SK-N-SH (cell line): ENCODE measurements at regions not wholly inside any gene's neighbourhood (a gene's known extent, or its start where the extent isn't known, plus 50 kb on each side); places are given as distances from the start of the nearest gene placed in this dataset.

Experiments used
- CTCF ChIA-PET: fragments of 300-600, 350-600 bp; formaldehyde crosslinking; extraction: SDS; loops from one replicate; lab custom pipeline; 2021; lab: Yijun Ruan, JAX
- POLR2A ChIA-PET: fragments of 350-600 bp; sonication (Branson Sonifier 250); formaldehyde crosslinking; extraction: SDS; loops from one replicate; lab custom pipeline; 2020; ENCODE audit warnings: antibody characterized with exemption, inconsistent platforms; lab: Yijun Ruan, JAX
- DNase-seq: peaks from one replicate; pipeline ENCODE4 v3.0.0; 2012
- H2AFZ ChIP-seq: fragments of 200-600 bp; sonication (generic); 2 replicates; pipeline ENCODE4 v1.8.1; 2016; ENCODE audit warnings: antibody characterized with exemption, mild to moderate bottlenecking, low read depth
- H3F3A ChIP-seq: fragments of 200-600 bp; sonication (generic); replicated peaks from 2 replicates; pipeline ENCODE3; 2016; ENCODE audit warnings: antibody characterized with exemption, mild to moderate bottlenecking; ENCODE audit not compliant: insufficient read depth
- H3K27ac ChIP-seq, 2 experiments: fragments of 200-500 bp in 1 of 2; fragments of 200-600 bp in 1 of 2; sonication (Bioruptor generic) in 1 of 2; sonication (generic), shearing (Covaris generic) in 1 of 2; 2 replicates each; pipeline versions ENCODE4 v1.5.1 to v1.6.1; 2014 to 2016; ENCODE audit warnings: low read depth in 2 of 2, inconsistent platforms in 1 of 2, low read length in 1 of 2, mild to moderate bottlenecking in 1 of 2, mixed read lengths in 1 of 2
- H3K27me3 ChIP-seq: fragments of 200-600 bp; sonication (generic), shearing (Covaris generic); 2 replicates; pipeline ENCODE4 v1.6.1; 2016; ENCODE audit warnings: mixed run types; ENCODE audit not compliant: insufficient read depth
- H3K36me3 ChIP-seq, 2 experiments: fragments of 200-500 bp in 1 of 2; fragments of 200-600 bp in 1 of 2; sonication (Bioruptor generic) in 1 of 2; sonication (generic) in 1 of 2; replicated peaks in 1 of 2; 2 replicates each; pipeline versions ENCODE3 to v1.5.1; 2014 to 2016; ENCODE audit warnings: low read length in 1 of 2, mild to moderate bottlenecking in 1 of 2; ENCODE audit not compliant: insufficient read depth in 2 of 2, control insufficient read depth in 1 of 2
- H3K4me1 ChIP-seq, 2 experiments: fragments of 200-500 bp in 1 of 2; fragments of 200-600 bp in 1 of 2; sonication (Bioruptor generic) in 1 of 2; sonication (generic), shearing (Covaris generic) in 1 of 2; 2 replicates each; pipeline versions ENCODE4 v1.5.1 to v1.6.1; 2014 to 2016; ENCODE audit warnings: low read depth in 1 of 2, low read length in 1 of 2, mixed run types in 1 of 2; ENCODE audit not compliant: insufficient read depth in 2 of 2, control insufficient read depth in 1 of 2
- H3K4me2 ChIP-seq: fragments of 200-600 bp; sonication (generic), shearing (Covaris generic); 2 replicates; pipeline ENCODE4 v1.6.1; 2017; ENCODE audit warnings: mixed run types
- H3K4me3 ChIP-seq, 2 experiments: fragments of 200-500 bp in 1 of 2; fragments of 200-600 bp in 1 of 2; sonication (Bioruptor generic) in 1 of 2; sonication (generic), shearing (Covaris generic) in 1 of 2; 2 replicates each; pipeline versions ENCODE4 v1.5.1 to v1.8.1; 2014 to 2016; ENCODE audit warnings: low read depth in 2 of 2, inconsistent platforms in 1 of 2, low read length in 1 of 2, mild to moderate bottlenecking in 1 of 2, mixed read lengths in 1 of 2, moderate library complexity in 1 of 2
- H3K79me2 ChIP-seq: fragments of 200-600 bp; sonication (generic); 2 replicates; pipeline ENCODE4 v1.8.1; 2017; ENCODE audit warnings: mild to moderate bottlenecking; ENCODE audit not compliant: insufficient read depth
- H3K9ac ChIP-seq: fragments of 200-600 bp; sonication (generic); 2 replicates; pipeline ENCODE4 v1.6.1; 2017; ENCODE audit warnings: mixed run types
- H3K9me2 ChIP-seq: fragments of 200-600 bp; sonication (generic); 2 replicates; pipeline ENCODE4 v1.6.1; 2017; ENCODE audit warnings: mixed run types
- H3K9me3 ChIP-seq: fragments of 200-600 bp; sonication (generic); 2 replicates; pipeline ENCODE4 v1.6.1; 2017; ENCODE audit warnings: mixed run types, mild to moderate bottlenecking, moderate library complexity
- H4K20me1 ChIP-seq: fragments of 200-600 bp; sonication (generic); 2 replicates; pipeline ENCODE4 v1.6.1; 2017; ENCODE audit warnings: mild to moderate bottlenecking, mixed run types; ENCODE audit not compliant: insufficient read depth
- ELF1 ChIP-seq: IDR thresholded peaks from 2 replicates; pipeline ENCODE4 v1.4.0; 2012
- EP300 ChIP-seq, 2 experiments: IDR thresholded peaks; 2 replicates each; pipeline versions ENCODE4 v1.4.0 to v1.6.1; 2012; ENCODE audit warnings: borderline replicate concordance in 1 of 2, low read depth in 1 of 2, low read length in 1 of 2
- FOXM1 ChIP-seq: IDR thresholded peaks from 2 replicates; pipeline ENCODE4 v1.4.0; 2012; ENCODE audit warnings: low read depth, mild to moderate bottlenecking
- GABPA ChIP-seq: IDR thresholded peaks from 2 replicates; pipeline ENCODE4 v1.4.0; 2012; ENCODE audit warnings: low read depth, mild to moderate bottlenecking
- GATA2 ChIP-seq: sonication (generic); formaldehyde crosslinking; IDR thresholded peaks from 2 replicates; pipeline ENCODE4 v1.5.0; 2020; ENCODE audit warnings: mild to moderate bottlenecking, missing genetic modification reagents
- NFIC ChIP-seq: IDR thresholded peaks from 2 replicates; pipeline ENCODE4 v1.4.0; 2012; ENCODE audit warnings: borderline replicate concordance
- RFX5 ChIP-seq: IDR thresholded peaks from 2 replicates; pipeline ENCODE4 v1.6.1; 2012; ENCODE audit warnings: mild to moderate bottlenecking, improper control_type of control experiment, low read length
- TCF12 ChIP-seq: IDR thresholded peaks from 2 replicates; pipeline ENCODE4 v1.4.0; 2012
- YY1 ChIP-seq: IDR thresholded peaks from 2 replicates; pipeline ENCODE4 v1.4.0; 2012; ENCODE audit warnings: low read depth, mild to moderate bottlenecking
- WGBS: methylation state at CpG from one replicate; pipeline ENCODE4 v1.1.6; 2017; ENCODE audit warnings: low lambda C conversion rate; 5-methylcytosine and 5-hydroxymethylcytosine counted together
- TF ChIP-seq, protein P1 (sequence below): fragments of 150-350 bp; IDR thresholded peaks from 2 replicates; pipeline ENCODE4 v1.6.1; 2016; ENCODE audit warnings: mild to moderate bottlenecking, low read depth, low read length
- TF ChIP-seq, protein P2 (sequence below): IDR thresholded peaks from 2 replicates; pipeline ENCODE4 v1.6.1; 2012; ENCODE audit warnings: mild to moderate bottlenecking, low read depth, low read length, moderate library complexity

DNA sequence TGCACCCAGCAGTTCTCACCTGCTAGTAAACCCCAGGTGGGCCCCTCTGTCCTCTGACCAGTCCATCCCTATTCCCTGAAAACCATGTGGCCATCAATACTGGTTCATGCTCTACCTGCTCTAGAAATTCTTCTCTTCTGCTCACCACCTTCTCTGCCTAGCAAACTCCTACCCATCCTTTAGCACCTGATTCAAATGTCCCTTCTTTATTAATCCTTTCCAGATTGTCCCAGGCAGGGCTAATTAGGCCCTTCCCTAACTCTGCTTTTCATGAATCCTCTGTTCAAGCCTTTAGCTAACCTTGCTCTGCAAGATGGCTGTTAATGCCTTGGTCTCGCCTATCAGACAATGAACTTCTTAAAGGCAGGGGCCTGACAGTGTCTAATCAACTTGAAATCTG is 62.1 kb upstream of the TRABD2B start:
- no peaks in the 10 kb centered on the region for H4K20me1 ChIP-seq
- H3K4me2 ChIP-seq: no peak overlapping the region
- POLR2A ChIA-PET: no interaction called here
- TF ChIP-seq ELF1: no peak
- no peaks in the 10 kb centered on the region; a peak in 1 of 4 replicates for H3K4me1 ChIP-seq
- no peaks in the 10 kb centered on the region for H3K79me2 ChIP-seq
- no peaks in the 10 kb centered on the region for H3F3A ChIP-seq
- CTCF ChIA-PET: interaction anchor here (1.1 to 7.9 kb wide), 5 partner anchors 9 to 144 kb away, joined by 3 to 92 read pairs (median 5); partner anchors contain the start of gene TRABD2B
- no peaks in the 10 kb centered on the region for H3K36me3 ChIP-seq
- H3K27me3 ChIP-seq: no peaks in the 10 kb centered on the region
- H2AFZ ChIP-seq: no peak overlapping the region
- no peak overlapping the region for H3K27ac ChIP-seq
- DNase-seq: no peak
- H3K9me2 ChIP-seq: no peaks in the 10 kb centered on the region
- WGBS: 28% methylated on average over 1 of the region's 1 CpG
- H3K4me3 ChIP-seq: no peak overlapping the region
- no peak overlapping the region for H3K9ac ChIP-seq
- no peaks in the 10 kb centered on the region for H3K9me3 ChIP-seq

DNA sequence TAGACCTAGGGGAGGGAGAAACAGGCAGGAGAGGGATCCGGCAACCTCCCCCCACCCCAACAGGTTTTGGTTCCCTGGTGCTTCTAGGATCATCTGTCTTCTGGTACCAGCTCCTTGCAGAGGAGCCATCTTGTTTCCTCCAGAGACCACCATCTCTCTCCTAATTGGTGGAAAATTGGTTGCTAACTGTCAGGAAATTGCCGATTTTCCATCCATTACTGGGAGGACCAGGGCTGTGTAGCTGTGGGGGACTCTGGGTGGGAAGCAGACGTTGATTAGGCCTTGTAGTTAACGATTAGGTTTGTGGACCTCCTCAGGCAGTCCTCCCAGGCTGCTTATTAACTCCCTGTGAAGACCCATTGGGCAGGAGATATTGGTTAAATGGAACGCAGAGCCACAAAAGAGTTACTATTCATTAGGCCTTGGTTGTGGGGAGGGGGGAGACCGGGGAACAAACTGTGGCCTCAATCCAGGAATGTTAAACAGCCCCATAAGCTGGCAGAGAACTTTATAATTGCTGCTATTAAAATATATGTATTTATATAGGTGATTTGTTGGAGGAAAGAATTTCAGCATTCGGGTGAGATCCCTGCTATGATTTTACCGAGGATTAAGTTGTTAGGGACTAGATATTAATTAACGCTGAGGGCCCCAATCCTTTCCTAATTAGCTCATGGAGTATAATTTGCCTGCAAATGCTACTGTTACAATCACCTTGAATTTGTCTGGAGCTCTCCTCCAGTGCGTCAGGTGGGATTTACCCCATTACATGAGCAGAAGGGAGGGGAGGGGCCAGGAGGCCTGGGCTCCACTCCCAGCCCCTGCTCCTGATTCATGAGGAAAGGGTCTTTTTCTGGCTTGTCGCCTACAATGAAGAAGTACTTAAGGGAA is 61.2 kb upstream of the TRABD2B start:
- ChIA-PET POLR2A (no interaction called here), CTCF (interaction anchor here (1.0 to 7.9 kb wide), 8 partner anchors 8 to 332 kb away, joined by 3 to 92 read pairs (median 5); partner anchors contain the start of gene TRABD2B)
- 56% methylated on average over 11 of the region's 11 CpGs for WGBS
- no peak overlapping the region for H3K4me3 ChIP-seq
- no peak overlapping the region for H3K4me2 ChIP-seq
- H3K9me3 ChIP-seq: no peaks in the 10 kb centered on the region
- TF ChIP-seq GATA2: no peak
- H3K27ac ChIP-seq: no peak overlapping the region
- H3K4me1 ChIP-seq: peaks cover 0 to 3% of the 10 kb centered on the region in 2 experiments; a peak in 2 of 4 replicates
- H3K79me2 ChIP-seq: no peaks in the 10 kb centered on the region
- H3K9ac ChIP-seq: no peak overlapping the region
- no peak overlapping the region for H2AFZ ChIP-seq
- no peak for DNase-seq
- H3K9me2 ChIP-seq: no peaks in the 10 kb centered on the region
- no peaks in the 10 kb centered on the region for H3K27me3 ChIP-seq
- no peaks in the 10 kb centered on the region for H3K36me3 ChIP-seq
- no peaks in the 10 kb centered on the region for H3F3A ChIP-seq
- H4K20me1 ChIP-seq: no peaks in the 10 kb centered on the region

DNA sequence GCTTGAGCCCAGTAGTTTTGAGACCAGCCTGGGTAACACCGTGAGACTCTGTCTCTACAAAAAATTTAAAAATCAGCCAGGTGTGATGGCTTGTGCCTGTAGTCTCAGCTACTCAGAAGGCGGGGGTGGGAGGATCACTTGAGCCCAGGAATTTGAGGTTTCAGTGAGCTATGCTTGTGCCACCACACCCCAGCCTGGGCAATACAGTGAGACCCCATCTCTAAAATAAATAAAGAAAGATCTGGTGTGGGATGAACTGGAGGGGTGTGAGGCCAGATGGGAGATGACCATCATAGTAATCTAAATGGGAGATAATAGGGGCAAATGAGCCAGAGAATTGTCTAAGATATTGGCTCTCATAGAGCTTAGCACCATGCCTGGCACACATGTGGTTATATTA is 60.1 kb upstream of the TRABD2B start:
- Histone ChIP-seq H3K27me3 (no peaks in the 10 kb centered on the region), H2AFZ (no peak overlapping the region), H3K9ac (no peak overlapping the region), H3K36me3 (no peaks in the 10 kb centered on the region), H3K79me2 (no peaks in the 10 kb centered on the region), H3K4me3 (no peak overlapping the region), H3K4me2 (no peak overlapping the region), H4K20me1 (no peaks in the 10 kb centered on the region), H3F3A (peaks cover 7% of the 10 kb centered on the region), H3K4me1 (peaks cover 6 to 14% of the 10 kb centered on the region in 2 experiments; a peak in 2 of 4 replicates), H3K9me2 (no peaks in the 10 kb centered on the region), H3K27ac (no peak overlapping the region), H3K9me3 (no peaks in the 10 kb centered on the region)
- ChIA-PET CTCF (interaction anchor here (1.0 to 7.9 kb wide), 3 partner anchors 59 to 331 kb away, joined by 4 to 92 read pairs (median 5); partner anchors contain the start of gene TRABD2B), POLR2A (no interaction called here)
- WGBS: 61% methylated on average over 2 of the region's 2 CpGs
- DNase-seq: no peak
- TF ChIP-seq, protein P1, sequence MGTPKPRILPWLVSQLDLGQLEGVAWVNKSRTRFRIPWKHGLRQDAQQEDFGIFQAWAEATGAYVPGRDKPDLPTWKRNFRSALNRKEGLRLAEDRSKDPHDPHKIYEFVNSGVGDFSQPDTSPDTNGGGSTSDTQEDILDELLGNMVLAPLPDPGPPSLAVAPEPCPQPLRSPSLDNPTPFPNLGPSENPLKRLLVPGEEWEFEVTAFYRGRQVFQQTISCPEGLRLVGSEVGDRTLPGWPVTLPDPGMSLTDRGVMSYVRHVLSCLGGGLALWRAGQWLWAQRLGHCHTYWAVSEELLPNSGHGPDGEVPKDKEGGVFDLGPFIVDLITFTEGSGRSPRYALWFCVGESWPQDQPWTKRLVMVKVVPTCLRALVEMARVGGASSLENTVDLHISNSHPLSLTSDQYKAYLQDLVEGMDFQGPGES: no peak
- TF ChIP-seq YY1 (no peak), GABPA (no peak), TCF12 (no peak), RFX5 (no peak), EP300 (IDR thresholded peaks at IDR 0.05; ENCODE audit: borderline replicate concordance in 1 of 2, low read depth in 1 of 2, low read length in 1 of 2) (no peak), FOXM1 (no peak), NFIC (no peak)
- TF ChIP-seq, protein P2, sequence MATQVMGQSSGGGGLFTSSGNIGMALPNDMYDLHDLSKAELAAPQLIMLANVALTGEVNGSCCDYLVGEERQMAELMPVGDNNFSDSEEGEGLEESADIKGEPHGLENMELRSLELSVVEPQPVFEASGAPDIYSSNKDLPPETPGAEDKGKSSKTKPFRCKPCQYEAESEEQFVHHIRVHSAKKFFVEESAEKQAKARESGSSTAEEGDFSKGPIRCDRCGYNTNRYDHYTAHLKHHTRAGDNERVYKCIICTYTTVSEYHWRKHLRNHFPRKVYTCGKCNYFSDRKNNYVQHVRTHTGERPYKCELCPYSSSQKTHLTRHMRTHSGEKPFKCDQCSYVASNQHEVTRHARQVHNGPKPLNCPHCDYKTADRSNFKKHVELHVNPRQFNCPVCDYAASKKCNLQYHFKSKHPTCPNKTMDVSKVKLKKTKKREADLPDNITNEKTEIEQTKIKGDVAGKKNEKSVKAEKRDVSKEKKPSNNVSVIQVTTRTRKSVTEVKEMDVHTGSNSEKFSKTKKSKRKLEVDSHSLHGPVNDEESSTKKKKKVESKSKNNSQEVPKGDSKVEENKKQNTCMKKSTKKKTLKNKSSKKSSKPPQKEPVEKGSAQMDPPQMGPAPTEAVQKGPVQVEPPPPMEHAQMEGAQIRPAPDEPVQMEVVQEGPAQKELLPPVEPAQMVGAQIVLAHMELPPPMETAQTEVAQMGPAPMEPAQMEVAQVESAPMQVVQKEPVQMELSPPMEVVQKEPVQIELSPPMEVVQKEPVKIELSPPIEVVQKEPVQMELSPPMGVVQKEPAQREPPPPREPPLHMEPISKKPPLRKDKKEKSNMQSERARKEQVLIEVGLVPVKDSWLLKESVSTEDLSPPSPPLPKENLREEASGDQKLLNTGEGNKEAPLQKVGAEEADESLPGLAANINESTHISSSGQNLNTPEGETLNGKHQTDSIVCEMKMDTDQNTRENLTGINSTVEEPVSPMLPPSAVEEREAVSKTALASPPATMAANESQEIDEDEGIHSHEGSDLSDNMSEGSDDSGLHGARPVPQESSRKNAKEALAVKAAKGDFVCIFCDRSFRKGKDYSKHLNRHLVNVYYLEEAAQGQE: no peak
